NB4 (cell line): ENCODE measurements at regions not wholly inside any gene's neighbourhood (a gene's known extent, or its start where the extent isn't known, plus 50 kb on each side); places are given as distances from the start of the nearest gene placed in this dataset.

Experiments used
- MAX ChIP-seq: IDR thresholded peaks from 2 replicates; pipeline ENCODE4 v1.6.1; 2011; ENCODE audit warnings: low read depth, low read length
- MYC ChIP-seq: IDR thresholded peaks from 2 replicates; pipeline ENCODE4 v1.6.1; 2011; ENCODE audit warnings: low read depth, low read length
- POLR2A ChIP-seq: IDR thresholded peaks from 2 replicates; pipeline ENCODE4 v1.6.1; 2011; ENCODE audit warnings: mild to moderate bottlenecking; ENCODE audit not compliant: insufficient read length; ENCODE audit errors: extremely low read depth
- TF ChIP-seq, protein P1 (sequence below): IDR thresholded peaks from one replicate; pipeline ENCODE4 v1.5.1; 2012; ENCODE audit warnings: low read depth, low read length

DNA sequence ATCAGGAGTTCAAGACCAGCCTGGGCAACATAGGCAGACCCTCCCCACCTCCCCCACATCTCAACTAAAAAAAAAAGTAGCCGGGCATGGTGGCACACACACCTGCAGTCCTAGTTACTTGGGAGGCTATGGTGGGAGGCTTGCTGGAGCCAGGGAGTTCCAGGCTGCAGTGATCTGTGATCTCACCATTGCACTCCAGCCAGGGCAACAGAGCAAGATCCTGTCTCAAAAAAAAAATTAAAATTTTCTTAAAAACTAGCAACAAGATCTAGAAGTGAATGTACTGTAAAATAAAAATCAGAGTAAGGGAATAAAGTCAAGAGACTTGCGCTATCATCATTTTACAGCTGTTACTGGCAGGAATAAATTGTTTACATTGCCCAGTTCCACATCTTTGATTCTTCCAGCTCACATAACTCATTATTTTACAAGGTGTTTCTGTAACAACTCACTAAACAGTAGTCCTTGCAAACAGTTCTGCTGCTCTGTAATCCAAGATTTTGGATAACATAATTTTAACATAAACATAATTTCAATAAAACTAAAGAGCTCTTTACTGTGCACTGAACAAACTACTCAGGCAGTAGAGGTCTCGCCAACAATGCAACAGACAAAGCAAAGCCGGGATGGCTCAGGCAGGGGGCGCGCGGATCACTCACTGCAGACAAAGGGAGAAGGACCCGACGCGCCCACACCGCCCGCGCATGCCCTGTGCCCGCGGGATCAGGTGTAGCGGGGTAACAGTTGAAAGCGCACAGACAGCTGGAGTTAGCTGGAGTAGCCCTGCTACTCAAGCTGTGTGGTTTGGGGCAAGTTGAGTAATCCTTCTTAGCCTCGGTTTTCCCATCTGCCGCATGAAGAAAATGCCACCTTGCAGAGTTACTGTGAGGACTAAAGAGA lies 73.3 kb upstream of the NFE2L3 start:
- TF ChIP-seq, protein P1, sequence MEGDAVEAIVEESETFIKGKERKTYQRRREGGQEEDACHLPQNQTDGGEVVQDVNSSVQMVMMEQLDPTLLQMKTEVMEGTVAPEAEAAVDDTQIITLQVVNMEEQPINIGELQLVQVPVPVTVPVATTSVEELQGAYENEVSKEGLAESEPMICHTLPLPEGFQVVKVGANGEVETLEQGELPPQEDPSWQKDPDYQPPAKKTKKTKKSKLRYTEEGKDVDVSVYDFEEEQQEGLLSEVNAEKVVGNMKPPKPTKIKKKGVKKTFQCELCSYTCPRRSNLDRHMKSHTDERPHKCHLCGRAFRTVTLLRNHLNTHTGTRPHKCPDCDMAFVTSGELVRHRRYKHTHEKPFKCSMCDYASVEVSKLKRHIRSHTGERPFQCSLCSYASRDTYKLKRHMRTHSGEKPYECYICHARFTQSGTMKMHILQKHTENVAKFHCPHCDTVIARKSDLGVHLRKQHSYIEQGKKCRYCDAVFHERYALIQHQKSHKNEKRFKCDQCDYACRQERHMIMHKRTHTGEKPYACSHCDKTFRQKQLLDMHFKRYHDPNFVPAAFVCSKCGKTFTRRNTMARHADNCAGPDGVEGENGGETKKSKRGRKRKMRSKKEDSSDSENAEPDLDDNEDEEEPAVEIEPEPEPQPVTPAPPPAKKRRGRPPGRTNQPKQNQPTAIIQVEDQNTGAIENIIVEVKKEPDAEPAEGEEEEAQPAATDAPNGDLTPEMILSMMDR, result peak; percentile 83
- TF ChIP-seq MAX (no peak; the same call in 1 of the 2 replicates), POLR2A (no peak), MYC (peak; percentile 66; the same call in 1 of the 2 replicates)
